Mononuclear cell (primary cell): ENCODE measurements at regions not wholly inside any gene's neighbourhood (a gene's known extent, or its start where the extent isn't known, plus 50 kb on each side); places are given as distances from the start of the nearest gene placed in this dataset.
"Not testable (repeated sequence)": the region's sequence is repeated elsewhere in the genome, so short reads cannot be mapped to it uniquely, and the experiment has no call there.

Experiments used
- H3K27me3 ChIP-seq: 2 replicates; pipeline ENCODE4 v1.6.0; 2011; ENCODE audit warnings: low read length, control low read depth; ENCODE audit not compliant: insufficient read depth
- H3K4me1 ChIP-seq: 2 replicates; pipeline ENCODE4 v1.5.1; 2011; ENCODE audit warnings: mild to moderate bottlenecking, low read length, control low read depth; ENCODE audit not compliant: insufficient read depth
- H3K4me3 ChIP-seq: 2 replicates; pipeline ENCODE4 v1.5.1; 2011; ENCODE audit warnings: mild to moderate bottlenecking, low read length, moderate library complexity
- H3K9me3 ChIP-seq: 2 replicates; pipeline ENCODE4 v1.5.1; 2011; ENCODE audit warnings: low read depth, mild to moderate bottlenecking, control low read depth, low read length

DNA sequence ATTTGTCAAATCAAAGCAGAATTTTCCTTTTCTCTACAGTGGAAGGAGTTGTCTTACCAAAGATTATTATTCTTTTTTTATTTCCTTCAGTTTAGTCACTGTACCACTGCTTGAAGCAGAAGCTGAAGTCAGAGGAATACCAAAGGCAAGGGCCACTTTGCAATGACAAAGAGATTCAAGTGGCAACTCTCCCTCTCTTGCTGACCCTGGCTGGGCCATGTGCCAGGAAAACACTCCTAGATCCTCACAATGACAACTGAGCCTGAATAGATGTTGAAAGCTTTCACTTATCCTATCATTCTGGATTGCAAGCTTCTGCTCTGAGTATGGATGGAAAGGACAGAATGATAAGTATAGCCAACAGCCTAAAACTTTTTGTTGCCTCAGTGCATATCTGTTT lies 618.3 kb downstream of the NR2F1-AS1 start:
- Histone ChIP-seq H3K9me3 (no peaks in the 10 kb centered on the region), H3K27me3 (no peaks in the 10 kb centered on the region), H3K4me3 (no peak overlapping the region), H3K4me1 (no peaks in the 10 kb centered on the region)

DNA sequence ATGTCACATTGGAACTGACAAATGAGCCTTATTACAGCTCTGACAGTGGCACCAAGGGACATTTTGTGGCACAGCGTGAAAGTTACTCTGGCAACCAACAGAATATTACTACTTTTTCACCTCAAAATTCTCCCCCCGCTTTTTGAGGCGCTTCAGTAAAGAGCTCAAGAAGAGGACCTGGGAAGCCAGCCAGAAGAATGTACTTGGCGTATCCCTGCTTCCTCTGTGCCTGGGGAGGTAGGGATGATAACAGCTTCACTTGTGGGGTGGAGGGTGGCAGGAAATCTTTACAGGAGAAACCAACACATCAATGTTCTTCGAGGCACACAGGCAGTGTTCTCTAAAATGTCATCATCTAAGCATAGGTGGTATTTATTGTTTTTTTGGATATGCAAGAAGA lies 624.1 kb downstream of the NR2F1-AS1 start:
- no peaks in the 10 kb centered on the region for H3K27me3 ChIP-seq
- no peaks in the 10 kb centered on the region for H3K4me1 ChIP-seq
- no peak overlapping the region for H3K4me3 ChIP-seq
- H3K9me3 ChIP-seq = no peaks in the 10 kb centered on the region

DNA sequence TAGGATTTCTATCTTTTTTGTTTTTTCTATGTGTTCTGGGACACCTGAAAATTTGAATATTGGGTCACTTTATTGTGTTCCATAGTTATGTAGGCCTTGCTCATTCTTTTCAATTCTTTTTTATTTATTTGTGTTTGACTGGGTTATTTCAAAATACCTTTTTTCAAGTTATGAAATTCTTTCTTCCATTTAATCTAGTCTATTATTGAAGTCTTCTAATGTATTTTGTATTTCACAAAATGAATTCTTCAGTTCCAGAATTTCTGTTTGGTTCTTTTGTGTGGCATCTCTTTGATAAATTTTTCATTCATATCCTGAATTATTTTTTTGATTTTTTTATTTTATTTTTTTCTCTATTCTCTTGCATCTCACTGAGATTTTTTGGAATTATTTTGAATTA lies 628.8 kb downstream of the NR2F1-AS1 start:
- peaks cover 11% of the 10 kb centered on the region for H3K9me3 ChIP-seq
- no peaks in the 10 kb centered on the region for H3K27me3 ChIP-seq
- no peak overlapping the region for H3K4me3 ChIP-seq
- no peaks in the 10 kb centered on the region for H3K4me1 ChIP-seq

DNA sequence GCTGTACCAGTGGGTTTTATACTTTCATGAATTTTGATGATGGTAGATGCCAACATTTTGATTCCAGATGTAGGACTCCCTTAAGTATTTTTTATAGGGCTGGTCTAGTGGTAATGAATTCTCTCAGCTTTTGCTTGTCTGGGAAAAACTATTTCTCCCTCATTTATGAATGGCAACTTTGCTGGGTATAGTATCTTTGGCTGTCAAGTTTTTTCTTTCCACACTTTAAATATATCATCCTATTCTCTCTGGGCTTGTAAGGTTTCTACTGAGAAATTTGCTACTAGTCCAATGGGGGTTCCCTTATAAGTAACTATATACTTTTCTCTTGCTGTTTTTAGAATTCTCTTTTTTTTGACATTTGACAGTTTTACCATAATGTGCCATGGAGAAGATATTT lies 629.3 kb downstream of the NR2F1-AS1 start:
- Histone ChIP-seq H3K4me3 (no peak overlapping the region), H3K27me3 (no peaks in the 10 kb centered on the region), H3K9me3 (peaks cover 11% of the 10 kb centered on the region), H3K4me1 (no peaks in the 10 kb centered on the region)

DNA sequence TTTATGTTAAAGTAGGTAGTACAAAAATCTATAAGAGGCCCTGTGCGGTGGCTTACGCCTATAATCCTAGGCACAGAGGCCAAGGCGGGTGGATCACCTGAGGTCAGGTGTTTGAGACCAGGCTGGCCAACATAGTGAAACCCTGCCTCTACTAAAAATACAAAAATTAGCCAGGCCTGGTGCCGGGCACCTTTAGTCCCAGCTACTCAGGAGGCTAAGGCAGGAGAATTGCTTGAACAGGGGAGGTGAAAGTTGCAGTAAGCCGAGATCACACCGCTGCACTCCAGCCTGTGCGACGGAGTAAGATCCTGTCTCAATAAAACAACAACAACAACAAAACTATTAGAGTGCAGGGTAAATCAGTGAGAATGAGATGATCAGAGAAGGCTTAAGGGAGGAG lies 634.5 kb downstream of the NR2F1-AS1 start:
- no peaks in the 10 kb centered on the region for H3K27me3 ChIP-seq
- H3K9me3 ChIP-seq = peaks cover 11% of the 10 kb centered on the region
- H3K4me1 ChIP-seq = no peaks in the 10 kb centered on the region
- no peak overlapping the region for H3K4me3 ChIP-seq

DNA sequence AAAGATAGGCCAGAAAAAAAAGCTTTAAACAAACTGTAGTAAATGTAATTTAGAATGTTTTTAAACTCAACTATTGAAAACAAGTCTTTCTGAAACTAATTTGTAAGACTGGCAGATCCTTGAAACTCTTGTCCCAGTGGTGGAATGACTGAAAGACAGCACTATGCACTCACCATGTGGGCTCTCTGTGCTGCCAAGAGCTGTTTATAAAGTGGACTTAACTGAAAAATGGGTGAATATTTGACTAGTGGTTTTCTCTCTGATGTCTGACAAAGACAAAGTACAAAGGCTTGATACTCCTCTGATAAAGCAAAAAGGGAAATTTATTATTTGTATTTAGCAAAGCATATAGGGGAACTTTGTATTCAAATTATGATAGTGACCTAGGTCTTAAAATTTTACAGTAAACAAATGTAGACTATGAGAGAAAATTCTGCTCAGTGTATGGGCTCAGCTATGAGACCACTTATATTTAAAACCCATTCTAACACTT lies 635.4 kb downstream of the NR2F1-AS1 start:
- Histone ChIP-seq H3K4me3 (no peak overlapping the region), H3K9me3 (peaks cover 11% of the 10 kb centered on the region), H3K27me3 (no peaks in the 10 kb centered on the region), H3K4me1 (no peaks in the 10 kb centered on the region)

DNA sequence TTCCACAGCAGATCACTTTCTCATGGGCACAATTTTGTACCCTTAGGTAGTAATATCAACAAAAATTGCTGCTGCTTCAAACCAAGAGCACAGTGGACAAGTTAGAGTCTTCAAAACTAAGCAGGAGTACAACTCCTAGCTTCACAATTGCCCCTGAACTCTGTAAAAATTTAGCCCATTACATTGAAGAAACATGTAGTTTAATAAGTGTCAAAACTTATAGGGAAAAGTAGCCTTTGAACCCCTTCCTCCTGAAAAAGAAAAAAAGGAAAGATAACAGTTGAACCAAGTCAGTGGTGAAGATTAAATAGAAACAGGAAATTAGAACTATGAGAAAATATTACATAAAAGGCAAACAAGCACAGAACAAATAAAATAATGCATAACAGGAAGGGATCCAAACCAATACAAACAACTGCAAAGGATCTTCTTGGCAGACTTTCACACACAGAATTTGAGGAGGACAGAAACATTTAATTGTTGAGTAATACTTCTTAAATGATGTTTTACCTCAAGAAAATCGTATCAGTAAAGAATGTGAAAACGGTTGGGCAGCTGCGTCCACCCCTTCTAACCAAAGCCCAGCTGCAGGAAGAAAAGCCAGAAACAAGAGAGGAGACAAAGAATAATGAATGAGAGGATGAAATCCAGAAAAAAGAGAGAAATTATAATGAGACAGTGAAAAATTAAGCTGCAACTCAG lies 636.0 kb downstream of the NR2F1-AS1 start:
- no peak overlapping the region for H3K4me3 ChIP-seq
- peaks cover 6% of the 10 kb centered on the region for H3K9me3 ChIP-seq
- H3K4me1 ChIP-seq = no peaks in the 10 kb centered on the region
- no peaks in the 10 kb centered on the region for H3K27me3 ChIP-seq

DNA sequence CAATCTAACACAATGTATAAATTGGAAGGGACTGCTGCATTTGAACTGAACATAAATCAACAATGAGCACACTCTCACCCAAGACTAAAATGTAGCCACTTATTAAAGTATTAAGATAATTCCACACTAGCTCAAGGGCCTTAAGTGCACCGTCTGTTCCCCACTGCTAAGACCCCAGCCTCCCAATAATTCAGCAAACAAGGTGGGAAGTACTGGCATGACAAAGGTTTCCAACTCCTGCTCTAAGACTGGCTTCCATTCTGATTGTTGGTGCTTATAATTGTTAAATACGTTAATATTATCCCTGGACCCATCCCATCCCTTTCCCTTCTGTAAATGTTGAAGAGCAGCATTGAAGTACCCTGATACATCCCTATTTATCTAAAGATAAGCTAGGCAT lies 636.7 kb downstream of the NR2F1-AS1 start:
- Histone ChIP-seq H3K27me3 (no peaks in the 10 kb centered on the region), H3K4me1 (no peaks in the 10 kb centered on the region), H3K9me3 (no peaks in the 10 kb centered on the region), H3K4me3 (no peak overlapping the region)

DNA sequence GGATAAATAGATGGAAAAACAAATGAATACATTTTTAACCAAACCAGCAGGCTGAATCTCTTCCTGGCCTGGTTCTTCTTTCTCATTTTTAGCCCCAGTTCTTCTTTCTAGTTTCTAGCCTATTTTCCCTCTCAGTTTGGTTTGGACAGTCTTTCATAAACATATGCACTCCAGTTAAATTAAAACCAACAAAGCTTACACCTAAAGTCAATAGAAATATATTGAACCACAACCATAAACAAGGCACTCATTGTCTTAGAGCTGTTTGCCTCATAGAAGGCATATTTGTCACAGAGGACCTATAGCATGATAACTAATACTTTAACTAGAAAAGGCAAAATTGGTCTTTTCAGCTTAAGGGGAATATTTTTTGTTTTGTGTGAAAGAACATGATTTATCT lies 638.3 kb downstream of the NR2F1-AS1 start:
- no peak overlapping the region for H3K4me3 ChIP-seq
- H3K27me3 ChIP-seq = no peaks in the 10 kb centered on the region
- H3K4me1 ChIP-seq = no peaks in the 10 kb centered on the region
- no peaks in the 10 kb centered on the region for H3K9me3 ChIP-seq

DNA sequence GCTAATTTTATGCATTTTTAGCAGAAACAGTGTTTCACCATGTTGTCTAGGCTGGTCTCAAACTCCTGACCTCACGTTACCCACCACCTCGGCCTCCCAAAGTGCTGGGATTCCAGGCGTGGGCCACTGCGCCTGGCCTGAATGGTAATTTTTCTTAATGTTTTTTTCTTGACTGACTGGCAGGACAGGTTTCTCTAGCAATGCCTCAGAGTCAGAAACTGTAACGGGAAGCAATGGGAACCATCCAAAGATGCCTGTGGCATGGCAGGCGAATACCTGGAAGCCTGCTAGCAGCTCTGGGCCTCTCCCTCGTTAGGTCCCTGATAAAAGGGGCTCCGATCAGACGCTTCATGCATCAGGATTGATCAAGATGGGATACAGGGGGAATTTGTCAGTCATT lies 639.2 kb downstream of the NR2F1-AS1 start:
- no peak overlapping the region for H3K4me3 ChIP-seq
- H3K9me3 ChIP-seq = no peaks in the 10 kb centered on the region
- H3K4me1 ChIP-seq = no peaks in the 10 kb centered on the region
- H3K27me3 ChIP-seq = no peaks in the 10 kb centered on the region

DNA sequence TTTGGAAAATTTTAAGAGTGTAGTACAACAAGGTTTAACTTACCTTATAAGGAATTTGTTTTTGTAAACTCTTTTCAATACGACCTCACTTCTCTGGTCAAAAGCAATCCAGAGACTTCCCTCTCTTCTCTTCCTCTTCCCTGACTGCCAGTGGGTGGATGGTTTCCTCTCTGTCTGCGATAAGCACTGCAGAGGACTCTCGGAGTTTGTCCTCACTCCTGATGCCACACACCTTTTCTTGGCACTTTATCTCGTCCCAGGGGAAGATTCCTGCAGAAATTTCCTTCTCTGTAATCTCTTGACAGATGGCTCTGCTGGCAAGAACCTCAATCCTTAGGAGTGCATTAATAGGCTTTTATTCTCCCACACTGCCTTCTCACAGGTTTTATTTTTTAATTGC lies 641.6 kb downstream of the NR2F1-AS1 start:
- Histone ChIP-seq H3K4me3 (no peak overlapping the region), H3K27me3 (no peaks in the 10 kb centered on the region), H3K4me1 (no peaks in the 10 kb centered on the region), H3K9me3 (no peaks in the 10 kb centered on the region)

DNA sequence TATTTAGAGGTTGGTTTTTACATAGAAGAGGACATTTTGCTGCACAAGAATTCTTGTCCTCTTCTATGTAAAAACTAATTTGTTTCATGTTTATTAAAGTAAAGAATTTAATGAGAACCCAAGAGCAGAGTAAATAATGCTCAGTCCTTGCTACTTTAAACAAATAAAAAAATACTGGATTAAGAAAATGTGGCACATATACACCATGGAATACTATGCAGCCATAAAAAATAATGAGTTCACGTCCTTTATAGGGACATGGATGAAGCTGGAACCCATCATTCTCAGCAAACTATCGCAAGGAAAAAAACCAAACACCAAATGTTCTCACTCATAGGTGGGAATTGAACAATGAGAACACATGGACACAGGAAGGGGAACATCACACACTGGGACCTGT lies 643.6 kb downstream of the NR2F1-AS1 start:
- H3K4me1 ChIP-seq, H3K9me3 ChIP-seq, H3K27me3 ChIP-seq, H3K4me3 ChIP-seq: not testable (repeated sequence)

DNA sequence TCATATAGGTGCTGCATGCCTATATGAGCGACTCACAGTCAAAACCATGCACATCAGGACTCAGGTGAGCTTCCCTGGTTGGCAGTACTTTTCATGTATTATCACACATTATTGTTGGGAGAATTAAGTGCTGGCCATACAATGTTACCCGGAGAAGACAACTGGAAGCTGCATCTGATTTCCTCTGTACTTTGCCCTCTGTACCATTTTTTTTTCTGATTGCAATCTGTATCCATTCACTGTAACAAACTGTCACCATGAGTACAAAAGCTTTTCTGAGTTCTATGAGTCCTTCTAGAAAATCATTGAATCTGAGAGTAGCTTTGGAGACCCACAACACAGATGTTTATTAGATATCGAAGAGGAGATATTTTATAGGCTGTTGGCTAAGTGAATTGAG lies 651.0 kb downstream of the NR2F1-AS1 start:
- H3K27me3 ChIP-seq = no peaks in the 10 kb centered on the region
- H3K4me1 ChIP-seq = no peaks in the 10 kb centered on the region
- no peaks in the 10 kb centered on the region for H3K9me3 ChIP-seq
- no peak overlapping the region for H3K4me3 ChIP-seq

DNA sequence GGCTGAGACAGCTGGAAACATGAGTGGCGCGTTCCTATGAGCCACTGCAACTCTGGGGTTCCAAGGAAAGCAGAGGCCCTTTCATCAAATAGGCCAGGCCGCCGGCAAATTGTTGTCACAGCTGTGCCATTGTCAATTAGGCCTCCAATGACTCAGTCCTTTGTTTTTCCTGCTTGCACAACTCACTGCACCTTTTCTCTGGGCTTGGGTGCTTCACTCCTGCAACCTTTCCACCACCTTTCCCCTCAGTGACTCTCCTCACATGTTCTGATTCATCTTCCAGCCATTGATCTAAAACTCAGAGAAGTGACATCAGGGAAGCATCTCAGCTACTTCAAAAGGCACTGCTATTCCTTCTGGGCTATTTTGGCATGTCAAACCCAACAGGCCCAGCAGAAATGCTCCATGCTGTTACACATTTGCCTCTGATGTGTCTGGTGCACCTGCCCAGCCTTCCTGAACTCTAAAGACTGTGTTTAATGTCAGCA lies 653.7 kb downstream of the NR2F1-AS1 start:
- no peak overlapping the region for H3K4me3 ChIP-seq
- H3K4me1 ChIP-seq = no peaks in the 10 kb centered on the region
- H3K9me3 ChIP-seq = no peaks in the 10 kb centered on the region
- no peaks in the 10 kb centered on the region for H3K27me3 ChIP-seq

DNA sequence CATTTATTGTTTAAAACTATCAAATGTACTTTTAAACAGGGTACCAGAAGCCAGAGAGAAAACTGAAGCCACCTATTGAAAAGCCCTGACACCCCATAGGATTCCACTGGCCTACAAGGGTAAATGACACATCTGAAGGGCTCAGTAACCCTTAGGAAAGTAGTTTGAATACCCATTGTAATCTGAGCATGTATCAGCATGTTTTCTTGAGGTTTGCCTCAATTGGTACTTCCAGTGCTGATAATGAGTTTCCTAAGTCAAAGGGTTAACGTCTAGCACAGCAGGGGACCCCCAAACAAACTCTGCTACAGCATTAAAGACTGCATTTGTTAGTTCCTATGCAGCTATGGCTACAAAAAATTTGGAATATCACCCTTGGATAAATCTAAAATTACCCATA lies 657.1 kb downstream of the NR2F1-AS1 start:
- no peak overlapping the region for H3K4me3 ChIP-seq
- H3K9me3 ChIP-seq = no peaks in the 10 kb centered on the region
- H3K27me3 ChIP-seq = no peaks in the 10 kb centered on the region
- no peaks in the 10 kb centered on the region for H3K4me1 ChIP-seq

DNA sequence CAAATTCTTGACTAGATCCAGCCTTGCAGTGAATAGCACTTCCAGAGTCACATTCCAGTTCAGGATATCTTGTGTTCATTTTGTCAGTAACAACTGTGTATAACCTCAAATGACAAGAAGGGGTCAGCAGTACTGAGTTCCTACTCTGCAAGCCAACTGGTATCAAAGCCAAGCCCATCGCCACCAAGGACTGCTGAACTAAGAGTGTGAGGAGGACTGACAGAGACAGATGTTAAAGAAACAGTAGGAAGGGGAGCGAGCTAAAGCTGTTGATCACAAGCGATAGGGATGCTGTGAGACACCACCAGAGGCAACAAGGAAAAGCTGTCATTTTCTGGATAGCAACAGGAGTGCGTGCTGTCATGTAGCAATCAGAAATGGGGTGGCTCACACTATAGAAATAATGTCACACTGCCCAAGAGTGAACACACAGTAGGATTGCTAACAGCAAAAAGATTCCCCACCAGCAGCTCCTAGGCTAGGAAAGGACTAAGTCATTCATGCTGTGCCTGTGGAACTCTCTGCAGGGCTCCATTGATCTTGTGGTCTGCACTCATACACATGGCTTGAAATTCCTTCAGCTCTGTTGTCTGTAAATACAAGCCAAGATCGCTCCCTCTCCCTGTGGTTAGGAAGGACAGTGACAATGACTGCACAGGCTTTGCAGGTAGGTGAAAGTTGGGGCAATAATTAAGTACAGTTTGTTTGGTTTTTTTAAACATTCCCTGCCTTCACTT lies 658.6 kb downstream of the NR2F1-AS1 start:
- no peaks in the 10 kb centered on the region for H3K9me3 ChIP-seq
- H3K4me1 ChIP-seq = no peaks in the 10 kb centered on the region
- no peak overlapping the region for H3K4me3 ChIP-seq
- no peaks in the 10 kb centered on the region for H3K27me3 ChIP-seq
